ENCODE measurements at regions not wholly inside any gene's neighbourhood (a gene's known extent, or its start where the extent isn't known, plus 50 kb on each side); places are given as distances from the start of the nearest gene placed in this dataset.

- no peak for TF ChIP-seq CTCF (IDR thresholded peaks at IDR 0.05; ENCODE audit: low read depth, low read length, missing control alignments)
- no peak overlapping the region for H3K4me3 ChIP-seq (ENCODE audit: low read depth, low read length)
- in situ Hi-C loops (cut with HindIII; ENCODE audit: low sequenced_read_pairs): no loop called here
- DNase-seq (ENCODE audit: low read depth): no peak
These were observed 85.8 kb upstream of the CAMK1G start for GRCh38 chr1:209497729-209498128.

GRCh38 chr1:209500993-209501392, 82.5 kb upstream of the CAMK1G start:
- H3K4me3 ChIP-seq (ENCODE audit: low read depth, low read length): no peak overlapping the region
- DNase-seq (ENCODE audit: low read depth): no peak
- TF ChIP-seq CTCF (IDR thresholded peaks at IDR 0.05; ENCODE audit: low read depth, low read length, missing control alignments): no peak
- in situ Hi-C loops (cut with HindIII; ENCODE audit: low sequenced_read_pairs): no loop called here

GRCh38 chr1:209503196-209503595, 80.3 kb upstream of the CAMK1G start:
- H3K4me3 ChIP-seq (ENCODE audit: low read depth, low read length): no peak overlapping the region
- in situ Hi-C loops (cut with HindIII; ENCODE audit: low sequenced_read_pairs): no loop called here
- DNase-seq (ENCODE audit: low read depth): no peak
- TF ChIP-seq CTCF (IDR thresholded peaks at IDR 0.05; ENCODE audit: low read depth, low read length, missing control alignments): no peak

- TF ChIP-seq CTCF (IDR thresholded peaks at IDR 0.05; ENCODE audit: low read depth, low read length, missing control alignments): no peak
- in situ Hi-C loops (cut with HindIII; ENCODE audit: low sequenced_read_pairs): no loop called here
- H3K4me3 ChIP-seq (ENCODE audit: low read depth, low read length): no peak overlapping the region
- no peak for DNase-seq (ENCODE audit: low read depth)
These were observed 78.9 kb upstream of the CAMK1G start for GRCh38 chr1:209504571-209504970.

GRCh38 chr1:209505044-209505443, 78.5 kb upstream of the CAMK1G start:
- DNase-seq (ENCODE audit: low read depth): no peak

GRCh38 chr1:209506101-209506500, 77.4 kb upstream of the CAMK1G start:
- TF ChIP-seq CTCF (IDR thresholded peaks at IDR 0.05; ENCODE audit: low read depth, low read length, missing control alignments): no peak
- DNase-seq (ENCODE audit: low read depth): no peak
- H3K4me3 ChIP-seq (ENCODE audit: low read depth, low read length): no peak overlapping the region
- in situ Hi-C loops (cut with HindIII; ENCODE audit: low sequenced_read_pairs): no loop called here

More at GRCh38 chr1:209505044-209505443, 78.5 kb upstream of the CAMK1G start:
- in situ Hi-C loops (cut with HindIII; ENCODE audit: low sequenced_read_pairs): no loop called here
- H3K4me3 ChIP-seq (ENCODE audit: low read depth, low read length): no peak overlapping the region
- TF ChIP-seq CTCF (IDR thresholded peaks at IDR 0.05; ENCODE audit: low read depth, low read length, missing control alignments): no peak

- no peak for DNase-seq (ENCODE audit: low read depth)
- no peak overlapping the region for H3K4me3 ChIP-seq (ENCODE audit: low read depth, low read length)
- no peak for TF ChIP-seq CTCF (IDR thresholded peaks at IDR 0.05; ENCODE audit: low read depth, low read length, missing control alignments)
- in situ Hi-C loops (cut with HindIII; ENCODE audit: low sequenced_read_pairs): no loop called here
These were observed 74.5 kb upstream of the CAMK1G start for GRCh38 chr1:209509039-209509438.

Data from astrocyte of the cerebellum (primary cell).